ENCODE measurements at regions not wholly inside any gene's neighbourhood (a gene's known extent, or its start where the extent isn't known, plus 50 kb on each side); places are given as distances from the start of the nearest gene placed in this dataset.

GRCh38 chr3:135532021-135532420, 433.5 kb upstream of the PPP2R3A start:
- TF ChIP-seq, protein P1, sequence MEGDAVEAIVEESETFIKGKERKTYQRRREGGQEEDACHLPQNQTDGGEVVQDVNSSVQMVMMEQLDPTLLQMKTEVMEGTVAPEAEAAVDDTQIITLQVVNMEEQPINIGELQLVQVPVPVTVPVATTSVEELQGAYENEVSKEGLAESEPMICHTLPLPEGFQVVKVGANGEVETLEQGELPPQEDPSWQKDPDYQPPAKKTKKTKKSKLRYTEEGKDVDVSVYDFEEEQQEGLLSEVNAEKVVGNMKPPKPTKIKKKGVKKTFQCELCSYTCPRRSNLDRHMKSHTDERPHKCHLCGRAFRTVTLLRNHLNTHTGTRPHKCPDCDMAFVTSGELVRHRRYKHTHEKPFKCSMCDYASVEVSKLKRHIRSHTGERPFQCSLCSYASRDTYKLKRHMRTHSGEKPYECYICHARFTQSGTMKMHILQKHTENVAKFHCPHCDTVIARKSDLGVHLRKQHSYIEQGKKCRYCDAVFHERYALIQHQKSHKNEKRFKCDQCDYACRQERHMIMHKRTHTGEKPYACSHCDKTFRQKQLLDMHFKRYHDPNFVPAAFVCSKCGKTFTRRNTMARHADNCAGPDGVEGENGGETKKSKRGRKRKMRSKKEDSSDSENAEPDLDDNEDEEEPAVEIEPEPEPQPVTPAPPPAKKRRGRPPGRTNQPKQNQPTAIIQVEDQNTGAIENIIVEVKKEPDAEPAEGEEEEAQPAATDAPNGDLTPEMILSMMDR (IDR thresholded peaks at IDR 0.05; ENCODE audit: low read depth, low read length): no peak
- TF ChIP-seq EZH2phosphoT487 (IDR thresholded peaks at IDR 0.05; ENCODE audit: low read depth): no peak
